RWPE2 (cell line): ENCODE measurements at regions not wholly inside any gene's neighbourhood (a gene's known extent, or its start where the extent isn't known, plus 50 kb on each side); places are given as distances from the start of the nearest gene placed in this dataset.

Source experiments
- ATAC-seq: fragments of 200-7000 bp; cut with Tn5 transposase; 3 replicates; pipeline ENCODE4 v1.9.1; 2021; ENCODE audit warnings: low read depth
- DNase-seq: peaks from one replicate; pipeline ENCODE4 v3.0.0-alpha.2; 2020; ENCODE audit warnings: low spot score
- H3K27ac ChIP-seq: fragments of 450-650 bp; 2 replicates; pipeline ENCODE4 v1.5.1; 2017; ENCODE audit warnings: mild to moderate bottlenecking; ENCODE audit not compliant: poor library complexity, severe bottlenecking
- H3K27me3 ChIP-seq: fragments of 250-450 bp; sonication (Bioruptor Pico); 2 replicates; pipeline ENCODE4 v1.5.1; 2021; ENCODE audit warnings: mild to moderate bottlenecking, moderate library complexity; ENCODE audit not compliant: insufficient read depth, poor library complexity, severe bottlenecking
- H3K36me3 ChIP-seq: fragments of 250-450 bp; sonication (Bioruptor Pico); 2 replicates; pipeline ENCODE4 v1.5.1; 2020; ENCODE audit warnings: low read depth, mild to moderate bottlenecking, moderate library complexity
- H3K4me1 ChIP-seq: fragments of 250-450 bp; sonication (Bioruptor Pico); 2 replicates; pipeline ENCODE4 v1.5.1; 2021; ENCODE audit warnings: mild to moderate bottlenecking, moderate library complexity; ENCODE audit not compliant: insufficient read depth, poor library complexity, severe bottlenecking
- H3K4me3 ChIP-seq: fragments of 250-450 bp; sonication (Bioruptor Pico); 2 replicates; pipeline ENCODE4 v1.5.1; 2021; ENCODE audit warnings: mild to moderate bottlenecking, moderate library complexity; ENCODE audit not compliant: severe bottlenecking
- H3K9me3 ChIP-seq: fragments of 250-450 bp; sonication (Bioruptor Pico); 2 replicates; pipeline ENCODE4 v1.5.1; 2021; ENCODE audit warnings: mild to moderate bottlenecking, moderate library complexity; ENCODE audit not compliant: severe bottlenecking
- CTCF ChIP-seq: fragments of 450-650 bp; IDR thresholded peaks from one replicate; pipeline ENCODE4 v1.5.1; 2017; ENCODE audit warnings: mild to moderate bottlenecking, moderate library complexity; ENCODE audit not compliant: poor library complexity, severe bottlenecking

- no peak for TF ChIP-seq CTCF
- H3K9me3 ChIP-seq, result no peaks in the 10 kb centered on the region
- no peak overlapping the region for H3K27ac ChIP-seq
- H3K4me1 ChIP-seq, result no peaks in the 10 kb centered on the region
- no peak for ATAC-seq
- H3K36me3 ChIP-seq, result no peaks in the 10 kb centered on the region
- no peaks in the 10 kb centered on the region for H3K27me3 ChIP-seq
- no peak overlapping the region for H3K4me3 ChIP-seq
- DNase-seq, result no peak
These were observed 163.3 kb downstream of the LRRC30 start for GRCh38 chr18:7394050-7394659.

- Histone ChIP-seq H3K36me3 (no peaks in the 10 kb centered on the region), H3K27me3 (no peaks in the 10 kb centered on the region), H3K9me3 (no peaks in the 10 kb centered on the region), H3K4me3 (no peak overlapping the region), H3K27ac (no peak overlapping the region), H3K4me1 (no peaks in the 10 kb centered on the region)
- no peak for TF ChIP-seq CTCF
- DNase-seq, result no peak
- ATAC-seq, result no peak
These were observed 164.7 kb downstream of the LRRC30 start for GRCh38 chr18:7395566-7395965.

GRCh38 chr18:7413906-7414305, 153.2 kb upstream of the PTPRM start:
- Histone ChIP-seq H3K27me3 (no peaks in the 10 kb centered on the region), H3K36me3 (no peaks in the 10 kb centered on the region), H3K9me3 (no peaks in the 10 kb centered on the region), H3K4me1 (peaks cover 32% of the 10 kb centered on the region), H3K4me3 (no peak overlapping the region), H3K27ac (peak overlapping the region; percentile 90)
- DNase-seq, result no peak
- TF ChIP-seq CTCF, result no peak
- no peak for ATAC-seq

- DNase-seq (no peak), ATAC-seq (peak; percentile 30)
- peak overlapping the region; percentile 90 for H3K27ac ChIP-seq
- H3K4me3 ChIP-seq, result no peak overlapping the region
- no peaks in the 10 kb centered on the region for H3K36me3 ChIP-seq
- no peak for TF ChIP-seq CTCF
- no peaks in the 10 kb centered on the region for H3K9me3 ChIP-seq
- no peaks in the 10 kb centered on the region for H3K27me3 ChIP-seq
- peaks cover 32% of the 10 kb centered on the region for H3K4me1 ChIP-seq
These were observed 152.7 kb upstream of the PTPRM start for GRCh38 chr18:7414459-7414858.

GRCh38 chr18:7415081-7415894, 151.8 kb upstream of the PTPRM start:
- peaks cover 32% of the 10 kb centered on the region for H3K4me1 ChIP-seq
- TF ChIP-seq CTCF, result no peak
- no peak overlapping the region for H3K4me3 ChIP-seq
- no peaks in the 10 kb centered on the region for H3K27me3 ChIP-seq
- DNase-seq, result no peak
- H3K27ac ChIP-seq, result peak overlapping the region; percentile 90
- H3K36me3 ChIP-seq, result no peaks in the 10 kb centered on the region
- ATAC-seq, result no peak; the same call in 2 of the 3 replicates
- H3K9me3 ChIP-seq, result no peaks in the 10 kb centered on the region
